SH-SY5Y (cell line): ENCODE measurements at regions not wholly inside any gene's neighbourhood (a gene's known extent, or its start where the extent isn't known, plus 50 kb on each side); places are given as distances from the start of the nearest gene placed in this dataset.

ENCODE experiments used
- GATA2 ChIP-seq: IDR thresholded peaks from 2 replicates; pipeline ENCODE4 v1.6.1; 2011; ENCODE audit warnings: mild to moderate bottlenecking, low read depth, low read length
- GATA3 ChIP-seq: IDR thresholded peaks from 2 replicates; pipeline ENCODE4 v1.6.1; 2011; ENCODE audit warnings: low read depth, mild to moderate bottlenecking, low read length, moderate library complexity

- TF ChIP-seq GATA3 (no peak), GATA2 (no peak)
Observed at GRCh38 chr4:177761692-177762091, 319.5 kb upstream of the AGA start.
